Astrocyte of the cerebellum (primary cell): ENCODE measurements at regions not wholly inside any gene's neighbourhood (a gene's known extent, or its start where the extent isn't known, plus 50 kb on each side); places are given as distances from the start of the nearest gene placed in this dataset.

Source experiments
- DNase-seq: peaks from one replicate; pipeline ENCODE4 v3.0.0-alpha.2; 2011; ENCODE audit warnings: low read depth
- H3K4me3 ChIP-seq: 2 replicates; pipeline ENCODE4 v1.5.1; 2011; ENCODE audit warnings: mild to moderate bottlenecking, low read depth, low read length, moderate library complexity
- CTCF ChIP-seq: IDR thresholded peaks from 2 replicates; pipeline ENCODE4 v1.5.1; 2012; ENCODE audit warnings: low read length, low read depth, moderate library complexity, mild to moderate bottlenecking; ENCODE audit errors: missing control alignments
- in situ Hi-C: cut with HindIII; loops from 2 replicates; pipeline ENCODE4 v1.10.0; 2017; ENCODE audit warnings: low sequenced_read_pairs

- in situ Hi-C loops, result no loop called here
- H3K4me3 ChIP-seq, result no peak overlapping the region
- no peak for TF ChIP-seq CTCF
- DNase-seq, result no peak
Measured at GRCh38 chr15:25055356-25056068, 100.7 kb downstream of the SNRPN start.

- H3K4me3 ChIP-seq, result no peak overlapping the region
- TF ChIP-seq CTCF, result no peak
- in situ Hi-C loops, result no loop called here
- no peak for DNase-seq
Measured at GRCh38 chr15:25056484-25057425, 102.0 kb downstream of the SNRPN start.

GRCh38 chr15:25057574-25057973 is 102.8 kb downstream of the SNRPN start:
- TF ChIP-seq CTCF, result no peak
- no peak overlapping the region for H3K4me3 ChIP-seq
- no peak for DNase-seq
- in situ Hi-C loops, result no loop called here

GRCh38 chr15:25058080-25058785 is 103.4 kb downstream of the SNRPN start:
- H3K4me3 ChIP-seq, result no peak overlapping the region
- no peak for TF ChIP-seq CTCF
- in situ Hi-C loops, result no loop called here
- no peak for DNase-seq

GRCh38 chr15:25059698-25060471 is 105.1 kb downstream of the SNRPN start:
- no peak overlapping the region for H3K4me3 ChIP-seq
- DNase-seq, result no peak
- TF ChIP-seq CTCF, result no peak
- in situ Hi-C loops, result no loop called here

- TF ChIP-seq CTCF, result no peak
- no peak overlapping the region for H3K4me3 ChIP-seq
- DNase-seq, result no peak
- in situ Hi-C loops, result no loop called here
Measured at GRCh38 chr15:25060472-25060803, 105.7 kb downstream of the SNRPN start.
